ENCODE measurements at regions not wholly inside any gene's neighbourhood (a gene's known extent, or its start where the extent isn't known, plus 50 kb on each side); places are given as distances from the start of the nearest gene placed in this dataset.
"Not testable (repeated sequence)": the region's sequence is repeated elsewhere in the genome, so short reads cannot be mapped to it uniquely, and the experiment has no call there.

GRCh38 chr2:137879121-137879520 lies 85.2 kb upstream of the HNMT start:
- Mint-ChIP-seq H3K4me3 (no peak overlapping the region), H3K27me3 (no peaks in the 10 kb centered on the region), H3K4me1 (ENCODE audit: low read depth) (no peaks in the 10 kb centered on the region), H3K36me3 (ENCODE audit: low read depth) (no peaks in the 10 kb centered on the region), H3K9me3 (no peaks in the 10 kb centered on the region), H3K27ac (no peak overlapping the region)
- intact Hi-C loops (cut with micrococcal nuclease) = no loop called here

GRCh38 chr2:137881711-137882110 lies 82.6 kb upstream of the HNMT start:
- no peaks in the 10 kb centered on the region for H3K36me3 Mint-ChIP-seq (ENCODE audit: low read depth)
- H3K4me1 Mint-ChIP-seq (ENCODE audit: low read depth) = peaks cover under 1% of the 10 kb centered on the region
- H3K9me3 Mint-ChIP-seq = no peaks in the 10 kb centered on the region
- intact Hi-C loops (cut with micrococcal nuclease) = no loop called here
- H3K27me3 Mint-ChIP-seq = peaks cover 3% of the 10 kb centered on the region
- H3K4me3 Mint-ChIP-seq = no peak overlapping the region
- H3K27ac Mint-ChIP-seq = no peak overlapping the region

- Mint-ChIP-seq H3K4me3 (no peak overlapping the region), H3K4me1 (ENCODE audit: low read depth) (peaks cover 6% of the 10 kb centered on the region), H3K27ac (no peak overlapping the region), H3K27me3 (peaks cover 3% of the 10 kb centered on the region), H3K9me3 (no peaks in the 10 kb centered on the region), H3K36me3 (ENCODE audit: low read depth) (no peaks in the 10 kb centered on the region)
- intact Hi-C loops (cut with micrococcal nuclease) = no loop called here
Observed at GRCh38 chr2:137886083-137886831, 78.0 kb upstream of the HNMT start.

GRCh38 chr2:137888845-137889244 lies 75.4 kb upstream of the HNMT start:
- H3K9me3 Mint-ChIP-seq = no peaks in the 10 kb centered on the region
- peaks cover 6% of the 10 kb centered on the region for H3K4me1 Mint-ChIP-seq (ENCODE audit: low read depth)
- no peaks in the 10 kb centered on the region for H3K36me3 Mint-ChIP-seq (ENCODE audit: low read depth)
- H3K27ac Mint-ChIP-seq = no peak overlapping the region
- H3K27me3 Mint-ChIP-seq = peaks cover 3% of the 10 kb centered on the region
- H3K4me3 Mint-ChIP-seq = no peak overlapping the region
- intact Hi-C loops (cut with micrococcal nuclease) = no loop called here

GRCh38 chr2:137892739-137893138 lies 71.5 kb upstream of the HNMT start:
- intact Hi-C loops (cut with micrococcal nuclease) = no loop called here
- no peaks in the 10 kb centered on the region for H3K36me3 Mint-ChIP-seq (ENCODE audit: low read depth)
- H3K9me3 Mint-ChIP-seq = no peaks in the 10 kb centered on the region
- no peaks in the 10 kb centered on the region for H3K4me1 Mint-ChIP-seq (ENCODE audit: low read depth)
- H3K27ac Mint-ChIP-seq = no peak overlapping the region
- peaks cover 2% of the 10 kb centered on the region for H3K27me3 Mint-ChIP-seq
- H3K4me3 Mint-ChIP-seq = no peak overlapping the region

- intact Hi-C loops (cut with micrococcal nuclease) = no loop called here
- Mint-ChIP-seq H3K4me3 (no peak overlapping the region), H3K4me1 (ENCODE audit: low read depth) (no peaks in the 10 kb centered on the region)
Observed at GRCh38 chr2:137893145-137893544, 71.1 kb upstream of the HNMT start.

GRCh38 chr2:137896467-137896866 lies 67.8 kb upstream of the HNMT start:
- no peaks in the 10 kb centered on the region for H3K4me1 Mint-ChIP-seq (ENCODE audit: low read depth)
- no peaks in the 10 kb centered on the region for H3K36me3 Mint-ChIP-seq (ENCODE audit: low read depth)
- intact Hi-C loops (cut with micrococcal nuclease) = no loop called here
- H3K27ac Mint-ChIP-seq = no peak overlapping the region
- no peak overlapping the region for H3K4me3 Mint-ChIP-seq
- no peaks in the 10 kb centered on the region for H3K9me3 Mint-ChIP-seq
- peaks cover 2% of the 10 kb centered on the region for H3K27me3 Mint-ChIP-seq

More at GRCh38 chr2:137893145-137893544, 71.1 kb upstream of the HNMT start:
- no peak overlapping the region for H3K27ac Mint-ChIP-seq
- peaks cover 2% of the 10 kb centered on the region for H3K27me3 Mint-ChIP-seq
- H3K36me3 Mint-ChIP-seq (ENCODE audit: low read depth) = no peaks in the 10 kb centered on the region
- H3K9me3 Mint-ChIP-seq = no peaks in the 10 kb centered on the region

GRCh38 chr2:137897082-137897481 lies 67.2 kb upstream of the HNMT start:
- Mint-ChIP-seq H3K27me3 (peaks cover 2% of the 10 kb centered on the region), H3K4me3 (no peak overlapping the region), H3K36me3 (ENCODE audit: low read depth) (no peaks in the 10 kb centered on the region), H3K27ac (no peak overlapping the region), H3K4me1 (ENCODE audit: low read depth) (no peaks in the 10 kb centered on the region), H3K9me3 (no peaks in the 10 kb centered on the region)
- intact Hi-C loops (cut with micrococcal nuclease) = no loop called here

- Mint-ChIP-seq H3K4me1 (ENCODE audit: low read depth) (no peaks in the 10 kb centered on the region), H3K36me3 (ENCODE audit: low read depth) (no peaks in the 10 kb centered on the region), H3K27me3 (peaks cover 2% of the 10 kb centered on the region), H3K9me3 (no peaks in the 10 kb centered on the region), H3K27ac (no peak overlapping the region), H3K4me3 (no peak overlapping the region)
- intact Hi-C loops (cut with micrococcal nuclease) = no loop called here
Observed at GRCh38 chr2:137900421-137901141, 63.7 kb upstream of the HNMT start.

GRCh38 chr2:137910641-137911040 lies 53.6 kb upstream of the HNMT start:
- no peak overlapping the region for H3K4me3 Mint-ChIP-seq
- H3K9me3 Mint-ChIP-seq = no peaks in the 10 kb centered on the region
- H3K4me1 Mint-ChIP-seq (ENCODE audit: low read depth) = no peaks in the 10 kb centered on the region
- intact Hi-C loops (cut with micrococcal nuclease) = loop anchor here (1.0 to 2.0 kb wide), 4 partner anchors 180 to 917 kb away; no protein-coding TSS in a partner anchor
- peaks cover 3% of the 10 kb centered on the region for H3K27me3 Mint-ChIP-seq
- no peak overlapping the region for H3K27ac Mint-ChIP-seq
- H3K36me3 Mint-ChIP-seq (ENCODE audit: low read depth) = no peaks in the 10 kb centered on the region

- Mint-ChIP-seq H3K4me3 (no peak overlapping the region), H3K27ac (no peak overlapping the region), H3K27me3 (no peaks in the 10 kb centered on the region), H3K4me1 (ENCODE audit: low read depth) (no peaks in the 10 kb centered on the region), H3K9me3 (no peaks in the 10 kb centered on the region), H3K36me3 (ENCODE audit: low read depth) (no peaks in the 10 kb centered on the region)
- intact Hi-C loops (cut with micrococcal nuclease) = no loop called here
Observed at GRCh38 chr2:137912371-137912770, 51.9 kb upstream of the HNMT start.

GRCh38 chr2:137913169-137913568 lies 51.1 kb upstream of the HNMT start:
- Mint-ChIP-seq H3K9me3 (no peaks in the 10 kb centered on the region), H3K36me3 (ENCODE audit: low read depth) (no peaks in the 10 kb centered on the region), H3K4me1 (ENCODE audit: low read depth) (no peaks in the 10 kb centered on the region), H3K27me3 (no peaks in the 10 kb centered on the region), H3K4me3 (no peak overlapping the region), H3K27ac (no peak overlapping the region)
- intact Hi-C loops (cut with micrococcal nuclease) = no loop called here

- H3K27ac Mint-ChIP-seq; intact Hi-C loops (cut with micrococcal nuclease); H3K4me3 Mint-ChIP-seq; H3K4me1 Mint-ChIP-seq (ENCODE audit: low read depth); H3K9me3 Mint-ChIP-seq; H3K27me3 Mint-ChIP-seq; H3K36me3 Mint-ChIP-seq (ENCODE audit: low read depth): not testable (repeated sequence)
Observed at GRCh38 chr2:137913648-137914047, 50.6 kb upstream of the HNMT start.
